Astrocyte (in vitro differentiated cells and primary cell): ENCODE measurements at regions not wholly inside any gene's neighbourhood (a gene's known extent, or its start where the extent isn't known, plus 50 kb on each side); places are given as distances from the start of the nearest gene placed in this dataset.

Experiments
- CTCF ChIP-seq: IDR thresholded peaks from 2 replicates; pipeline ENCODE4 v1.5.1; 2011; ENCODE audit warnings: low read depth, mild to moderate bottlenecking, inconsistent platforms, low read length, moderate library complexity; ENCODE audit not compliant: insufficient read depth
- EZH2 ChIP-seq: IDR thresholded peaks from 2 replicates; pipeline ENCODE4 v1.6.1; 2012; ENCODE audit warnings: mild to moderate bottlenecking, low read length, inconsistent platforms; ENCODE audit not compliant: insufficient read depth

DNA sequence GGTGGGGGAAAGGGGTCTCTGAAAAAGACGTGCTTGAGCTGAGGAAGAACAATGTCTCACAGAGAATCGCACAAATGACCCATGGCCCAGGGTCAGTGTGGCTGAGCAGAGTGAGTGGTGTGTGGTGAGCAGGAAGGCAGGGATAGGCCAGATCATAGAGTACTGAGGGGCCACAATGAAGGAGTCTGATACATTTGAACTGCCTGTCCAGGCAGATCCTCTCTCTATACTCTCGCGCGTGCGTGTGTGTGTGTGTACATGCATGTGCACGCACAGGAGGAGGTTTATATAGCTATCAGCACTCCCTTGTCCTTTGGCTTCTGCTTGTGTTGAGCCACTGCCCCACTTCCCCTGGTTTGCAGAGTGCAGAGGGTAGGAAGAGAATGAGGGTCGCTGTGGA, 294.0 kb downstream of the ZNF608 start:
- TF ChIP-seq CTCF (no peak), EZH2 (no peak)
